ENCODE measurements at regions not wholly inside any gene's neighbourhood (a gene's known extent, or its start where the extent isn't known, plus 50 kb on each side); places are given as distances from the start of the nearest gene placed in this dataset.

DNA sequence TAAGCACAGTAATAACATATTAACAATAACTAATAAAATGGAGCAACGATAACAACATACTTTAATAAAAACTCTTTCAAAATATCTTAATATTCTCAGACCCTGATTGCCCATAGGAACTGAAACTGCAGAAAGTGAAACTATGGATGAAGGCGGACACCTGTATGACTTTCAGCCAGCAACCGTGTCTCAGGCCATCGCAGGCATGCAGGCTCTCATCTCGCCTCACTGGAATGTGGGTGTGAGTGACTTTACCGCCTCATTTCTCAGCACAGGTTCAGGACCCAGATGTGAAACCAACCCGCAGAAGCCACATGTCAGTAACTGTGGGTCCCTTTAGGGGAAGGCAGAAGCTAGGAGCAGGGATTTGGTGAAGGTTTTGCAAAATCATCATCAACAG is 539.1 kb downstream of the FAM181B start:
- TF ChIP-seq POLR2A (IDR thresholded peaks at IDR 0.05; ENCODE audit: low read depth, low read length): no peak
- TF ChIP-seq TAF1 (IDR thresholded peaks at IDR 0.05; ENCODE audit: borderline replicate concordance, low read depth, low read length): no peak

Measured in GM12892 (cell line).